ENCODE measurements at regions not wholly inside any gene's neighbourhood (a gene's known extent, or its start where the extent isn't known, plus 50 kb on each side); places are given as distances from the start of the nearest gene placed in this dataset.

DNA sequence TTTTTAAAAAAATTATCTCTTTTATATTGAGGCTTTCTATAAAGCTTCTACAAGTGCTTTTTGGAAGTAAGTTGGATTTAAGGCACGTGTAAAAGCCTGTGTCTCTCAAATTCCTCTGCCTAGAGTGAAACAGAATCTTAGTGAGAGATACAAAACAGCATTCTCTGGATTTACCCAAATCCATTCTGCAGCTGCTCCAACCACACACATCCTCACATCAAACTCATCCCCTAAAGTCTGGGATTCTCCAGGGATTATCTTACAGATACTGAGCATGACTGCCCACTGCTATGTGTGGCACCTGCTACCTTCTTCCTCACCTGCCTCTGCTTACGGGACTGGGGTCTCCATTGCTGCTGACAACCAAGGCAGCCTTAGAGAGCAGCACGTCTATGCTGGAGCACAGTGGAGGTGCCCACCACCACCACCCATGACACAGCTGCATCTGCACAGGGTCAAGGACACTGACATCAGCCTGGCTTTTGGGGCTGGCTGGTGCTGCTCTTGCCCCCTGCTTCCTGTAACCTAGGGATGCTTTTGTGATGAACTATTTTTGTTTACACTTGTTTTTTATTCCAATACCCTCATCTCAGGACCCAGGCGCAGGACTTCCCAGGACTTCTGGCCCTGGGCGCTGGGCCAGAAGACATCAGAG is 139.2 kb upstream of the NAMPT start:
- Histone ChIP-seq H3K79me2 (ENCODE audit: control insufficient read depth, insufficient read depth, low read length) (no peaks in the 10 kb centered on the region), H2AFZ (ENCODE audit: insufficient read depth, low read depth, low read length, poor library complexity, severe bottlenecking) (no peak overlapping the region), H4K20me1 (ENCODE audit: control insufficient read depth, insufficient read depth, low read length, poor library complexity, severe bottlenecking) (no peaks in the 10 kb centered on the region), H3K9me3 (ENCODE audit: control extremely low read depth in 1 of 3, control insufficient read depth in 2 of 3, insufficient read depth in 1 of 3, low read length in 2 of 3) (no peaks in the 10 kb centered on the region), H3K27me3 (replicated peaks in 1 of 4; ENCODE audit: control extremely low read depth in 1 of 4, control insufficient read depth in 3 of 4, insufficient read depth in 4 of 4, low read length in 3 of 4) (no peaks in the 10 kb centered on the region), H3K4me1 (ENCODE audit: control insufficient read depth in 2 of 2, insufficient read depth in 2 of 2, low read length in 2 of 2) (peaks cover 13 to 14% of the 10 kb centered on the region in 2 donors), H3K4me3 (ENCODE audit: control extremely low read depth in 1 of 5, extremely low read depth in 1 of 5, insufficient read depth in 1 of 5, low read depth in 2 of 5, low read length in 4 of 5) (no peak overlapping the region), H3K36me3 (replicated peaks in 1 of 2; ENCODE audit: control extremely low read depth in 1 of 2, control insufficient read depth in 1 of 2, extremely low read depth in 1 of 2, insufficient read depth in 2 of 2, low read length in 1 of 2) (no peaks in the 10 kb centered on the region), H3K27ac (ENCODE audit: low read length in 2 of 2) (no peak overlapping the region), H3K9ac (ENCODE audit: low read length) (no peak overlapping the region), H3K4me2 (replicated peaks; ENCODE audit: low read depth, low read length, poor library complexity, severe bottlenecking) (no peak overlapping the region)
- WGBS (ENCODE audit: insufficient coverage) = 100% methylated on average over 4 of the region's 5 CpGs
- peaks cover 4% of the 10 kb centered on the region for H3K27me3 Mint-ChIP-seq
- peaks cover 14% of the 10 kb centered on the region for H3K4me1 Mint-ChIP-seq
- intact Hi-C loops (cut with micrococcal nuclease) = no loop called here
- H3K9me3 Mint-ChIP-seq (ENCODE audit: insufficient read depth) = no peaks in the 10 kb centered on the region
- no peak overlapping the region for H3K27ac Mint-ChIP-seq
- ATAC-seq (ENCODE audit: low read depth) (no peak), DNase-seq (no peak)
- no peak overlapping the region for H3K4me3 Mint-ChIP-seq
- POLR2A ChIA-PET = no interaction called here
- TF ChIP-seq, protein P1, sequence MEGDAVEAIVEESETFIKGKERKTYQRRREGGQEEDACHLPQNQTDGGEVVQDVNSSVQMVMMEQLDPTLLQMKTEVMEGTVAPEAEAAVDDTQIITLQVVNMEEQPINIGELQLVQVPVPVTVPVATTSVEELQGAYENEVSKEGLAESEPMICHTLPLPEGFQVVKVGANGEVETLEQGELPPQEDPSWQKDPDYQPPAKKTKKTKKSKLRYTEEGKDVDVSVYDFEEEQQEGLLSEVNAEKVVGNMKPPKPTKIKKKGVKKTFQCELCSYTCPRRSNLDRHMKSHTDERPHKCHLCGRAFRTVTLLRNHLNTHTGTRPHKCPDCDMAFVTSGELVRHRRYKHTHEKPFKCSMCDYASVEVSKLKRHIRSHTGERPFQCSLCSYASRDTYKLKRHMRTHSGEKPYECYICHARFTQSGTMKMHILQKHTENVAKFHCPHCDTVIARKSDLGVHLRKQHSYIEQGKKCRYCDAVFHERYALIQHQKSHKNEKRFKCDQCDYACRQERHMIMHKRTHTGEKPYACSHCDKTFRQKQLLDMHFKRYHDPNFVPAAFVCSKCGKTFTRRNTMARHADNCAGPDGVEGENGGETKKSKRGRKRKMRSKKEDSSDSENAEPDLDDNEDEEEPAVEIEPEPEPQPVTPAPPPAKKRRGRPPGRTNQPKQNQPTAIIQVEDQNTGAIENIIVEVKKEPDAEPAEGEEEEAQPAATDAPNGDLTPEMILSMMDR (IDR thresholded peaks at IDR 0.05) = no peak
- TF ChIP-seq EZH2 (IDR thresholded peaks at IDR 0.05; ENCODE audit: borderline replicate concordance, insufficient read depth, low read depth, low read length, poor library complexity, severe bottlenecking) = no peak
- CTCF ChIA-PET = no interaction called here

DNA sequence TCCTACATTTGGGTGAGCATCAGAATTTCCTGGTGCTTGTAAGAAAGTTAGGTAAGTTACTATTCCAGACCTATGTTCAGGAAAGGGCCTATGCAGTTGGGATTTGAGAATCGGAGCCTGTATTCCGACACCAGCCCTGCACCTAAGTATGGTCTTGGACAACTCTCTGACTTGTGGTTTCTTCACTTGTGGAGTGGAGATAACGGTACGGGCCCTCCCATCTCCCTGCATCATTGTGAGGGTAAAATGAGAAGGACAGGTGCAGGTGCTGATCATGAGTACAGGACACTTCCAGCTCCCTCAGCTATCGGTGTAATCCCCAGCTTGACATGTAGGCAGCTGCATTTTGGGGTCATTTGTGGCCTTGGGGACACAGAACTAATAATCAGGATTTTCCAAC is 138.3 kb upstream of the NAMPT start:
- Histone ChIP-seq H3K4me2 (replicated peaks; ENCODE audit: low read depth, low read length, poor library complexity, severe bottlenecking) (no peak overlapping the region), H3K4me1 (ENCODE audit: control insufficient read depth in 2 of 2, insufficient read depth in 2 of 2, low read length in 2 of 2) (peaks cover 13 to 14% of the 10 kb centered on the region in 2 donors), H3K36me3 (replicated peaks in 1 of 2; ENCODE audit: control extremely low read depth in 1 of 2, control insufficient read depth in 1 of 2, extremely low read depth in 1 of 2, insufficient read depth in 2 of 2, low read length in 1 of 2) (no peaks in the 10 kb centered on the region), H2AFZ (ENCODE audit: insufficient read depth, low read depth, low read length, poor library complexity, severe bottlenecking) (no peak overlapping the region), H3K27me3 (replicated peaks in 1 of 4; ENCODE audit: control extremely low read depth in 1 of 4, control insufficient read depth in 3 of 4, insufficient read depth in 4 of 4, low read length in 3 of 4) (no peaks in the 10 kb centered on the region), H3K79me2 (ENCODE audit: control insufficient read depth, insufficient read depth, low read length) (no peaks in the 10 kb centered on the region), H3K9ac (ENCODE audit: low read length) (no peak overlapping the region), H3K4me3 (ENCODE audit: control extremely low read depth in 1 of 5, extremely low read depth in 1 of 5, insufficient read depth in 1 of 5, low read depth in 2 of 5, low read length in 4 of 5) (no peak overlapping the region), H4K20me1 (ENCODE audit: control insufficient read depth, insufficient read depth, low read length, poor library complexity, severe bottlenecking) (no peaks in the 10 kb centered on the region), H3K9me3 (ENCODE audit: control extremely low read depth in 1 of 3, control insufficient read depth in 2 of 3, insufficient read depth in 1 of 3, low read length in 2 of 3) (no peaks in the 10 kb centered on the region), H3K27ac (ENCODE audit: low read length in 2 of 2) (no peak overlapping the region)
- no peak for DNase-seq
- TF ChIP-seq EZH2 (IDR thresholded peaks at IDR 0.05; ENCODE audit: borderline replicate concordance, insufficient read depth, low read depth, low read length, poor library complexity, severe bottlenecking) = no peak
- TF ChIP-seq, protein P1 (IDR thresholded peaks at IDR 0.05) = no peak
- H3K4me3 Mint-ChIP-seq = no peak overlapping the region
- CTCF ChIA-PET = no interaction called here
- intact Hi-C loops (cut with micrococcal nuclease) = no loop called here
- H3K9me3 Mint-ChIP-seq (ENCODE audit: insufficient read depth) = no peaks in the 10 kb centered on the region
- peaks cover 4% of the 10 kb centered on the region for H3K27me3 Mint-ChIP-seq
- H3K27ac Mint-ChIP-seq = no peak overlapping the region
- no peak for ATAC-seq (ENCODE audit: low read depth)
- WGBS (ENCODE audit: insufficient coverage) = 100% methylated on average over 2 of the region's 5 CpGs
- peaks cover 14% of the 10 kb centered on the region for H3K4me1 Mint-ChIP-seq
- POLR2A ChIA-PET = no interaction called here
